ENCODE measurements at regions not wholly inside any gene's neighbourhood (a gene's known extent, or its start where the extent isn't known, plus 50 kb on each side); places are given as distances from the start of the nearest gene placed in this dataset.
"Not testable (repeated sequence)": the region's sequence is repeated elsewhere in the genome, so short reads cannot be mapped to it uniquely, and the experiment has no call there.

DNA sequence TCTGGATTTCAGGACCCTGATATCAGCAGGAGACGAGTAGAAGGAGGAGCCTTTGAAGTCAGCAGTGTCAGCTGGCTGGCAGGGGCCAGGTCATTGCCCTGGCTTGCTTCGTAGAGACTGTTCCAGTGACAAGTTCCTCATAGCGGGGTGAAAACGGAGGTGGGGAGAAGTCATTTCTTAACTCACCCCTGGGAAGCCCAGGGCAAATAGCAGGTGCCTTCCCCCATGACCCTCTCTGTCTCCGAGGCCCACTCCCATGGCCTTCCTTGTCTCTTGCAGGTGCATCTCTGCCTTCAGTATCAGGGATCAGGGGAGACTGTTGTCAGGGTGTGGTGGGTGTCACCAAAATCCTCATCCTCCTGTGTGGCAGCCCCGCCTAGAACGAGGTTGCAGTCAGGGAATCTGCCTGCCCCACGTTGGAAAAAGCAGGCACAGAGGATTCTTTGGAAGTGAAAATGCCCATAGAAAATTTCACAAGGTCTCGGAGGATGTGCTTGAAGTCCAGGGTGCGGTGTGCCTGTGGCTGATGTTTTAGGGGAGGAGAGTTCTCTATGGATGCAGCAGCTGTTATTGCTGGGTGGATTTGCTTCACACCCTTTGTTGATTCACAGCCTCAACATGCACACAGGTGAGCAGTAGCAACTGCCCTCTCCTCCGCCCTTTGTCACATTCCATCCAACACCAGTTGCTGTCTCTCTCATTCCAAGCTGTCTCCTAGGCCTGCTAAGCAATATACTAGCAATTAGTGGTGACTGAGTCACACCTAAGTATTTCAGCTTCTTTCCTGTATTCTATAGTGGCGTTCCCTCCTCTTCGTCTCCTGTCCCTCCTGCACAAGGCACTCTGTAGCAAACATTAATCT, 142.6 kb upstream of the FHL2 start:
- DNase-seq (ENCODE audit: low read depth in 4 of 4, low spot score in 2 of 4), result no peak

DNA sequence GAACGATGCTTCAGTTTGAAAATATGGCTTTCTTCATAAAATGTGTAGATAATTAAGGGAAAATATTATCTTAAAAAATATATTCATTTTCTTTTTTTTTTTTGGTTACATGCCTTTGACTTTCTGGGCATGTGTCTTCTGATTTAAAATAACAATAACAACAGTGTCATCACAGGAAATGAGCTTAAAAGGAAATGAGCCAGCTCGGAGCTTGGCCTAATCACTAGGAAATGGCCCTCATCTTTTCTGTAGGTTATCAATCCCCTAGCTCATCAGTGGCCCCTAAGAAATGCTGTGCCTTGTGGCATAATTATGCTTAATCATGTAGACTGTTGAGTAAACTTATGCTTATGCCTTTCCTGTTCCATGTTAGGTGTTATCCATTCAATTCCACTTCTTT, 141.8 kb upstream of the FHL2 start:
- no peak for DNase-seq (ENCODE audit: low read depth in 4 of 4, low spot score in 2 of 4)

DNA sequence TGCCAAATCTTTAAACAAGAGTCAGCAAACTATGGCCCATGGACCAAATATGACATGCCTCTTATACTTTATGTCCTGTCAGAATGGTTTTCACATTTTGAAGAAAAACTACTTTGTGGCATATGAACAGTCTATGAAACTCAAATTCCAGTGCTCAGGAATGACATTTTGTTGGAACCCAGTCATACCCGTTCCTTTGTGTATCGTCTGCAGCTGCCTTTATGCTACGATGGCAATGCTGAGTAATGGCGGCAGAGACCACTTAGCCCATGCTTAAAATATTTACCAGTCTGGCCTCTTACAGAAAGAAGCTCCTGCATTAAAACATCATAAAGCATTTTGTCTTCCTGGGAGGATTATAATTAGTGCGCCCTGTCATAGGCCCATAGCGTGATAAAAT, 140.5 kb upstream of the FHL2 start:
- no peak for DNase-seq (ENCODE audit: low read depth in 4 of 4, low spot score in 2 of 4)

DNA sequence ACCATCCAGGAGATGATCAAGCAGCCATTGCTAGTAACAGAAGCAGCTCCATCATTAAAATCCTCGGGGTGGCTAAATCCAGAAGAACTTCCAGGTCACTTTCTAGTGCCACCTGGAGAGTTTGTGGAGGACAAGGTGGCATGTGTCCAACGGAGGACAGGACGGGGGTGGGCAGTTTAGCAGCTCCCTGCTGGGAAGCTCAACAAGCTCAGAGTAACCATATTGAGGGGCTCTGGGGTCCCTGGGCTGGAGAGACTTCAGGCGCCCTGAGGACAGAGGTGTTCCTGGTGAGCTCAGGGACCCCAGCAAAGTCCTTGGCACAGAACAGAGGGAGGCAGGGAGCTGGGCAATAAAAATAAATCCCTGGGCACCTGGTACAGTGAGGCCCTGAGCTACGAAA, 140.0 kb upstream of the FHL2 start:
- no peak for DNase-seq (ENCODE audit: low read depth in 4 of 4, low spot score in 2 of 4)

DNA sequence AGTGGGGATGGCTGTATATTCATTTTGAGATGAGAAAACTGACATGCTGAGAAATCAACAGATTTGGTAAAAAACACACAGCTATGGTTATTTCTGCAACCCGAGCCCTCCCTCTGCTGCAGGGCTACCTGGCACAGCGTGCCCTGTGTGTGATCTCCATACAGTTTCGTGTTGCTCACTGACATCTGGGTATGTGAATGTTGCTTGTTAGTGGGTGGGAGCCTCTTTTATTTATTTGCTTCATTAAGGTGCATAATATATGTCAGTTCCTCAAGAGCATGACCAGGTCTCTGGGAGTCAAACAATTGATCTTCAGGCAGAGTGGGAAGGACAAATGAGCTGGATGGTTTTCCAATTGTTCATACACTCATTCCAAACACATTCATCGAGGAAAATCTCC, 139.1 kb upstream of the FHL2 start:
- no peak for DNase-seq (ENCODE audit: low read depth in 4 of 4, low spot score in 2 of 4)

DNA sequence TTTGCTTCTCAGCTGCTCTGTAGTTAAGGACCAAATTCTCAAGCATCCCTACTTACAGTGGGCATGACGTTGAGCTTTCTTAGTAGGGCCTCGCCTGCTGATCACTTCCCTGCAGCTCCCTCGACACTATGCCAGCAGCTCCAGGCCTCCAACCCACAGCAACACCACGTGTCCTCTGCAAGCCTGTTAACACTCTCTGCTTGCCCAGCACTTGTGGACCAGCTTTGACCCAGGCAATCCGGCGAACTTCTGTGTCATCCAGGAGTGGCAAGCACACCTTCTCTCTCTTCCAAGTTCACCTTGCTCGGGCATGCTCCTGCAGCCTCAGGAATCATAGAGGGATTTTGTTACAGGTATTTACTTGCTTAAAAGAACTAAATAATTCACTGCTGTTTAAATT, 138.6 kb upstream of the FHL2 start:
- no peak for DNase-seq (ENCODE audit: low read depth in 4 of 4, low spot score in 2 of 4)

DNA sequence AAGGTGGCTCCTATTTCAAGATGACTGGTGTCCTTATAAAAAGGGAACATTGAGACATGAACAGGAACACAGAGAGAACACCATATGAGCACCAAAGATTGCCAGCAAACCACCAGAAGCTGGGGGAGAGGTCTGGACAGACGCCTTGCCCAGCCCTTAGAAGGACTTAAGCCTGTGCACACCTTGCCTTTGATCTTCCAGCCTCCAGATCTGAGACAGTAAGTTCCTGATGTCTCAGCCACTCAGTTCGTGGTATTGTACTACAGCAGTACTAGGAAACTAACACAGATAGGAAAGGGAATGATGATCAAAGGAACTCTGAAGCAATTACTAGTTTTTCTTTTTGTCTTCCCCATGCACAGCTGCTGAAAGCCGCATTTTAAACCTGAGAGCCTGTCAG, 137.3 kb upstream of the FHL2 start:
- no peak for DNase-seq (ENCODE audit: low read depth in 4 of 4, low spot score in 2 of 4)

DNA sequence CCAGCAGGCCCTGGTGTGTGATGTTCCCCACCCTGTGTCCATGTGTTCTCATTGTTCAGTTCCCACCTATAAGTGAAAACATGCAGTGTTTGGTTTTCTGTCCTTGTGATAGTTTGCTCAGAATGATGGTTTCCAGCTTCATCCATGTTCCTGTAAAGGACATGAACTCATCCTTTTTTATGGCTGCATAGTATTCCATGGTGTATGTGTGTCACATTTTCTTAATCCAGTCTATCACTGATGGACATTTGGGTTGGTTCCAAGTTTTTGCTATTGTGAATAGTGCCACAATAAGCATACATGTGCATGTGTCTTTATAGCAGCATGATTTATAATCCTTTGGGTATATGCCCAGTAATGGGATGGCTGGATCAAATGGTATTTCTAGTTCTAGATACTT, 130.4 kb upstream of the FHL2 start:
- DNase-seq (ENCODE audit: low read depth in 4 of 4, low spot score in 2 of 4), result not testable (repeated sequence)

DNA sequence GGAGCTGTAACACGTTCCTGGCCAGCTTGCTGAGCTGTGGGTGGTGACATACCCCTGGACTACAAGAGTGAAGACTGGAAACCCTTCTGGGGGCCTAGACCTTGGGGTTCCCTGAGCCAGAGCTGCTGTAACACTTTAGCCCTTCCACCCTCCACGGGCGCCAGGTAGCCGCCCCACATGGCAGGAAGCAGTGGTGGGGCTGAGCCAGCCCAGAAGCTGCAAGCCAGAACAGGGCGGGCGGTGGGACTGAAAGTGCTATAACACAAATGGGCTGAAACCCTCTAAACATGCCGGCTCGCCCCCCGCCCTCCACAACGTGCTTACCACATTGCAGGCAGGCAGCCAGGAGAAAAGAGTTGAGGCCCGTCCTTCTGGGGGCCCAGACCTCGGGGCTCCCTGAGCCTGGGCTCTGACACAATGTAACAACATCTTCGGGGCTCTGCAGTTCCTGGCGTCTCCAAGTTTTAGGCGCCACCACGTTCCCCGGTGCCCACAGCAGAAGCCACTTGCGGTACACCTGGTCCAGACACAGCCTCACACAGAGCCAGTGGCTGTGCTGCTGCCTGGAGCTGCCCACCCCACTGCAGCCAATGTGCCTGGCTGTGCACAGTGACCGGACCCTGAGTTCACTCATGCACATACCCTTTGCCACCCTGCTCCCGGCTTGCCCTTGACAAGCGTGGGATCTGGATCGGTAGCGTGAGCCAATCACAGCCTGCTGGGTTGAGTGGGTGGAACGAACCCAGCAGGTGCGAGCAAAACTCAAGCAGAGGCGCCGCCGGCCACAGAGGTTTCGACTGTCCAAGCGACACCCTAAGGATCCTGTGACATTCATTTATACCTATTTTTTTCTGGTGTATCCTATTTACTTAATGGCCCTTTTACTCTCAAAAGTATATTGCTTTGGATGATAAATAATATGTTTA, 127.4 kb upstream of the FHL2 start:
- DNase-seq (ENCODE audit: low read depth in 4 of 4, low spot score in 2 of 4), result no peak

DNA sequence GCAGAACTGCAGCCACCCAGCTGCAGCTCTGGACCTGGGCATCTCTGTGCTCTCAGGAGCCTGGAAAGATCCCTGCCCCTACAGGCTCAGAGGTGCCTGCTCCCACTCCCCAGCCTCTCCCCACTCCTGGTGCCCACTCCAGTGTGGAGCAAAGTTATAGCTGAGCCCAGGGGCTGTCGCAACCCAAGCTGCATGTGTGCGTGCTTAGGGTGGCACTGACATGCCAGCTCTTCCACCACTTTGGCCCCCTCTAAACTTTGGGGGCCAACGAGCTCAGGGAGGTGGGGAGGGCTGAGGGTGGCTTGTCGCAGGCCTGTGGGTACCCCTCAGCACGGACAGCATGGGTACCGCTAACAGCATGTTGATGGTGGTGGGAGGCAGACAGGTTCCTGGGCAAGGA, 126.3 kb upstream of the FHL2 start:
- no peak for DNase-seq (ENCODE audit: low read depth in 4 of 4, low spot score in 2 of 4)

DNA sequence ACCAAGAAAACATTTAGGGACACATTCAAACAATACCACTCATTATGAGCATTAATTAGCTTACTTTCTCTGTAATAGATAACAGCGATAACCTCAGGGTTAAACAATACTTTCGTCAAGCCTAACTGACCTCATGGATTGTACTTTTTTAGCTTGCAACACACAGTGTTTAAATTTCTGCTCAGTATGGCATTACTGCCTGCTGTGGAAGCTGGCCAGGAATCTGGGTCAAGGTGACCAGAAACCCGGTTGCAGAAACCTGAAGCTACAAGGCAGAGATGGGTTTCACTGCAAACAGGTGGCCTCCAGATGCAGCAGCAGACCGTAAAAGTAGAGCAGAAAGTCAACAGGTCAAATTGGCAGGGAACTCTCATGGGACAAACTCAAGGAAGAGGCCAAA, 123.8 kb upstream of the FHL2 start:
- no peak for DNase-seq (ENCODE audit: low read depth in 4 of 4, low spot score in 2 of 4)

DNA sequence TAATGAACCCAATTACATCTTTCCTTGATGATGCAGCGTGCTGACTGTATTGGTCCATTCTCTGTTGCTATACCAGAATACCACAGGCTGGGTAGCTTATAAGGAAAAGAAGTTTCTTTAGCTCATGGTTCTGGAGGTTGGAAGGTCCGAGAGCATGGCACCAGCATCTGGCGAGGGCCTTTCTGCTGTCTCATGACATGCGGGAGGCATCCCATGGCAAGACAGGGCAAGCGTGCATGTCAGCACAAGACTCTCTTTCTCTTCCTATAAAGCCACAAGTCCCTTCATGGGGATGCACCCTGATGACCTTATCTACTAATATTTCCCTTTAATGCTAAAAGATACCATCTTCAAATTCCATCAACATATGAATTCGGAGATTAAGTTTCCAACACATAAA, 122.8 kb upstream of the FHL2 start:
- DNase-seq (ENCODE audit: low read depth in 4 of 4, low spot score in 2 of 4), result no peak

DNA sequence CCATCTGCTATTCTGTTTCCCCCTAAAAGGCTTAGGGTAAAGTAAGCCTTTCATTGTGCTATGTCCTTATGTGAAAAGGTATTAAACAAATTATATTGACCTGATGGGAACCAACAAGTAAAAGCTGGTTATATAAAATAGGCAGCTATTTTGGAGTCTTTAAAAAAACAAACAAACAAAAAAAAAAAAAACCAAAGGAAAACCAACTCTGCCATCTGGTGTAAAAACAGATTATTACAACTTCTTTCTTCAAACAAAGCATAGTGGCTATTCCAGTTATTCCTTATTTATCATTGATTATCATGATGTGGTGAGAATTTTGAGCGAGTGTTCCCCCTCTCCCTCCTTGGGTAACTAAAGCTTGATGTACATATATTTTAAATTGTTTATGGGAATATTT, 122.3 kb upstream of the FHL2 start:
- DNase-seq (ENCODE audit: low read depth in 4 of 4, low spot score in 2 of 4), result peak in 1 of 4 donors; percentile 31

DNA sequence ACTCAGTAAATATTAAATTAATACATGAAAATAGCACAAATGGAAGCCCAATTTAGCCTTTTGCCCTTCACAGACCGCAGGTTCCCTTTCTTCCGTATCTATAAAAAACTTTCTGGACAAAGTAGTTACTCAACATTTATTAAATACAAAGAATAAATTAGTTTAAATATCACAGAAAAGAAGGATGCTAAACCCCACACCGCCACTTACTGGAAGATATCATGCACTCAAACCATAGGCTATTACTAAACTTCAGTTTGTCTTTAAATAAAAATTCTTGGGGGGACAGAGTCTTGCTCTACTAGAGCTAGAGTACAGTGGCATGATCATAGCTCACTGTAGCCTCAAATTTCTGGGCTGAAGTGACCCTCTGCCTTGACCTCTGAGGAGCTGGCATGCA, 120.7 kb upstream of the FHL2 start:
- DNase-seq (ENCODE audit: low read depth in 4 of 4, low spot score in 2 of 4), result no peak

DNA sequence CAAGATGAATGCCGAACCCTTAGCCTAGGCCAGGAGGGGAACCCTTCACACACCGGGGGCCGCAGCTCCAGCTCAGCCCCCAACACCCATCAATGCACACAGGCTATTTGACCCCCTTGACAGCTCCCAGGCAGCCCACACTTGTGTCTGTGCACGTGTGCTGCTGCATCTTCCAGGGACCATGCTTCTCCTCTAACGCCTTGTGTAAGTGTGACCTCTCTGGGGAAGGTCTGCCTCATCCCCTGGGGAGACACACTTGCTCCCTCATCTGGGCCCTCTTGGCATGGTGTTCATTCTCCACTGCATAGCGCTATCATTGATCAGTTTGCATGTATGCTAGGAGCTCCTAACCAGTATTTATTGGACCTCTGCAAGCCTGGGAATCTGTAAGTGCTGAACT, 120.0 kb upstream of the FHL2 start:
- no peak for DNase-seq (ENCODE audit: low read depth in 4 of 4, low spot score in 2 of 4)

DNA sequence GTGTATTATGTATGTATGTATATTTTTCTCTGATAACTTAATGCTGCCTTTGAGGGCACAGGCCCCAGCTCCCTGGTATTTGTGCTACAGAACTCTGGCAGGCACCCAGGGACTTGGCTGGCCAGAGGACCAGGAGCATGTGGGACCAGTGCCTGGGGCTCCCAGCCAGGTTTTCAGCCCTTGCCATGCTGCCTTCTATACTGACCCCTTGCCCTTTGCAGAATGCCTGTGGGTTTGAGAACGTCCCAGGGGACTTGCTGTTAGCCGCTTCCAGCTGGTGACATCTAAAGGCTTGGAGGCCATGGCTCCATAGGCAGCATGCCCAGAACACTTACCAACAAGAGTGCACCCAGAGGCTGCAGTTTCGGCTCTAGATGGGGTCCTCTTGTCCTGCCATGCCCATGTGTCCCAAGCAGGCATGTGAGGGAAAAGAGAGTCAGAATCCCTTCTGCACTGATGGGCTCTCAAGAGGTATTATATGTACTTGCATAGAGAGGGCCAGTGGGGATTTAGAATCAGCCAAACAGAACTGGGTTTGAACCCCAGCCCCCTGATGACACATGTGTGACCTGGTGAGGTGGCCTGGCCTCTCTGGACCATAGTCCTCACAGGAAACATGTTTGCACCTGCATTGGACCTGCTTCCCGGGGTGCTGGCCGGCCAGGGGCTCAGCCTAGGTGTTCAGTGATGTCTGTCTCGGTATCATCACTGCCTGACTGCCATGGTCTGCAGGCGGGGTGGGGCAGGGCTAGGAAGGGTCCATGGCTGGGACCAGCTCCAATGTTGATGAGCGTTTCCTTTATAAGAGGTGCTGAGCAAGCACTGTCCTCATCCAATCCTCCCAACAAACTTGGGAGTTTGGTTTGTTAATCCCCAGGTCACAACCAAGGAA, 119.2 kb upstream of the FHL2 start:
- no peak for DNase-seq (ENCODE audit: low read depth in 4 of 4, low spot score in 2 of 4)

DNA sequence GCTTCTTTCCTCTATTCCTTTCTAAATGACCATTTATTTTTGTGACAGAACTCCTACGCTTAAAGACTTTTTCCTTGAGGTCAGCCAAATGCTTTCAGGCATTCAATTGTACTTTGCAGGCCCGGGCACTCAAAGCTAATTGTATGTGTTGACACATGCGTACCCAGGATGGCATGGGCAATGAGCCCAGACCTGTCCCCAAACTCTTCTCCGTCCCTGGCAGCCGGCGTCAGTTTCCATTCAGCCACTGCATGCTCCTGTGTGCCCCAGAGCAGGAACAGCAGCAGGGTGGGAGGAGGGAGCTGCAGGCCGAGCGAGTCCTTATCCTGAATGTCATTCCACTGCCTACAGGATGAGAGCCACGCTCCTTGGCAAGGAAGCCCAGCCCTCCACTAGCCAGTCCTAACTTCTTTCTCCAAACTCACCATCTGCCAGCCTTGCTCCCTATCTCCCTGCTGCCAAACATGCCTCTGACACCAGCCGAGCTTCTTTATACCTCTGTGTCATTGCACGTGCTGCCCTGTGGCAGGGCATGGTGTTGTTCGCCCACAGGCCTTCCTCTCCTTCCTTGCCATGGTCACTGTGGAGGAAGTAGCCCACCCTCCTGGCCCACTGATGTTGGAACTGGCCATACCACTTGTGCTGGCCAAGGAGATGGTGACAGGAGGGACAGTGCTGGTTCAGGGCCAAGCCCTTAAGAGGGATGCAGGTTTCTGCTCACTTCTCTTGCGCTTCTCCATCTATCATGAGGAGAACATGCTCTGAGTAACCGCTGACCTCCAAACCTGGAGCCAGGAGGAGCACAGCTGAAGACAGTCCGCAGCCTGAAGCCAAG, 116.9 kb upstream of the FHL2 start:
- DNase-seq (ENCODE audit: low read depth in 4 of 4, low spot score in 2 of 4), result no peak

DNA sequence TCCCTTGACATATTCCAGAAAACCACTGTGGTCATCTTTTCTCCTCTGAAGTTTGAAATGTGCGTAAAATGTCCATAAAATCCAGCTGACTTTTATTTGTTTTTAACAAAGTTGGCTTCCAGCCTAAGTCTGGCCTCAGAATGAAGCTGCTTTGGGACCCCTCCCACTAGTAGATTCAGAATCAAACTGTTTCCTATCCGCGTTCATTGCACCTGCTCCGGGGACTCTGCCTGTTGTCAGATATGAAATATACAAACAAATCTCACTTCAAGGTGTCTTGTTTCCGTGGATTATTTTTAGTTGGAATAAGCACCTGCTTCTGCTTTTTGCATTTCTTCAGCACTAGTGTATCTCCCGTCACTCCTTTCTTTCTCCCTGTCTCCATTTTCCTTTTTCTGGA, 115.7 kb upstream of the FHL2 start:
- DNase-seq (ENCODE audit: low read depth in 4 of 4, low spot score in 2 of 4), result no peak

DNA sequence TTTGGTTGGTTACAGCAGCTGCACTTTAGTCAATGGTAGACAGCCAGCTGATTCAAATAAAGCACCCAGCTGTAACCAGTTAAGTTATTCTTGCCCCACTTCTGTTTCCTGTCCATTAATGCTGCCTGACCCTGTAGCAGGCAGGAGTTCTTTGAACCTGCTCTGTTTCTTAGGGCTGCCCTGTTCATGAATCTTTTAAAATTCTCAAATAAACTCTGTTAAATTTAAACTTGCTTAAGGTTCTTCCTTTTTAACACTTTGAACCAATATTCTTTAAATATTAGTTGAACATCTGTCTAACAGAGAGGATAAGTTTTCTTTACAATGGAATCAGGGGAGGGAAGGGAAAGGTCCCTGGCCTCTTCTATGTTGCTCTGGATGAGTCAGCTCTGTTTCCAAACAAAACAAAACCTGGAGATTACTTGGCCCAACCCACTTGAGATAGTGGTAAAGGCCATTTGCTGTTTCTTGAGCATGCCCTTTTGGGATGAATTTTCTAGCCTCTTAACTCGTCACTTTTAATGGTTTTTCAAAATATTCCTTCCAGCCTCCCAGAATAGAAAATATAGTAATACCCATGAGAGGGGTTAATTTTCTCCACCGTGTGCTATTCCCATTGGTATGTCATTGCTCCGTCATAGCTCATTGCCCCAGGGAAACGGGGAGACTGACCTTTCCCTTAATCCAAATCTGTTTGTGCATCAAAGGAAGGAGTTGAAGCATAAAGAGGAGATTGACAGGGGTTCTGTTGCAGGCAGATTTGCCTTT, 112.1 kb upstream of the FHL2 start:
- no peak for DNase-seq (ENCODE audit: low read depth in 4 of 4, low spot score in 2 of 4)
